H1 (cell line): ENCODE measurements at regions not wholly inside any gene's neighbourhood (a gene's known extent, or its start where the extent isn't known, plus 50 kb on each side); places are given as distances from the start of the nearest gene placed in this dataset.

ENCODE experiments used
- CTCF ChIA-PET: fragments of 300-600 bp; sonication (Branson Sonifier 250); formaldehyde crosslinking; loops from one replicate; lab custom pipeline; 2021; ENCODE audit not compliant: partially characterized antibody; lab: Charles Lee
- POLR2A ChIA-PET: fragments of 300-600 bp; sonication (Branson Sonifier 250); formaldehyde crosslinking; loops from one replicate; lab custom pipeline; 2021; ENCODE audit warnings: inconsistent platforms; ENCODE audit not compliant: partially characterized antibody; lab: Charles Lee
- DNase-seq, 2 experiments: peaks; one replicate each; pipeline versions ENCODE4 v3.0.0 to v3.0.0-alpha.2; 2010 to 2022; ENCODE audit warnings: low spot score in 2 of 2, low read depth in 1 of 2, mixed read lengths in 1 of 2
- FAIRE-seq: peaks from 2 replicates; lab custom pipeline; 2011; peaks lifted over from hg19 to GRCh38; lab: Jason Lieb, UNC
- H2AFZ ChIP-seq: 2 replicates; pipeline ENCODE4 v1.8.1; 2012; ENCODE audit warnings: low read length, inconsistent platforms
- H2AK5ac ChIP-seq: 2 replicates; pipeline ENCODE4 v1.6.1; 2013; ENCODE audit warnings: low read depth, low read length
- H2BK120ac ChIP-seq: replicated peaks from 2 replicates; pipeline ENCODE3; 2013; ENCODE audit warnings: low read depth, low read length, inconsistent platforms
- H2BK12ac ChIP-seq: 2 replicates; pipeline ENCODE4 v1.6.1; 2013; ENCODE audit warnings: low read depth, low read length
- H2BK15ac ChIP-seq: 2 replicates; pipeline ENCODE4 v1.6.1; 2013; ENCODE audit warnings: low read length
- H2BK20ac ChIP-seq: 2 replicates; pipeline ENCODE4 v1.6.1; 2013; ENCODE audit warnings: low read length
- H2BK5ac ChIP-seq: 2 replicates; pipeline ENCODE4 v1.6.1; 2013; ENCODE audit warnings: low read depth, low read length
- H3K14ac ChIP-seq: 2 replicates; pipeline ENCODE4 v1.6.1; 2013; ENCODE audit warnings: inconsistent platforms; ENCODE audit not compliant: insufficient read length
- H3K18ac ChIP-seq: 2 replicates; pipeline ENCODE4 v1.6.1; 2013; ENCODE audit warnings: low read length; ENCODE audit errors: extremely low read depth
- H3K23ac ChIP-seq: 2 replicates; pipeline ENCODE4 v1.6.1; 2013; ENCODE audit warnings: inconsistent platforms; ENCODE audit not compliant: insufficient read length
- H3K23me2 ChIP-seq: 2 replicates; pipeline ENCODE4 v1.6.1; 2013; ENCODE audit warnings: low read depth, low read length
- H3K27ac ChIP-seq: 2 replicates; pipeline ENCODE4 v1.6.1; 2011; ENCODE audit warnings: low read depth, low read length, inconsistent platforms
- H3K27me3 ChIP-seq, 4 experiments: replicated peaks in 1 of 4; 1 replicate in 1 of 4; 2 replicates in 3 of 4; pipeline versions ENCODE4 v1.6.1 to v1.8.1; 2011 to 2013; ENCODE audit warnings: low read length in 3 of 4, mild to moderate bottlenecking in 3 of 4, inconsistent platforms in 2 of 4, mixed read lengths in 2 of 4, moderate library complexity in 1 of 4; ENCODE audit not compliant: control insufficient read depth in 3 of 4, insufficient read depth in 3 of 4; ENCODE audit errors: extremely low read depth in 1 of 4
- H3K36me3 ChIP-seq, 4 experiments: 2 replicates each; pipeline versions ENCODE4 v1.6.1 to v1.8.1; 2011 to 2013; ENCODE audit warnings: mild to moderate bottlenecking in 4 of 4, low read length in 3 of 4, moderate library complexity in 2 of 4, control low read depth in 1 of 4, inconsistent platforms in 1 of 4; ENCODE audit not compliant: insufficient read depth in 4 of 4, control insufficient read depth in 2 of 4
- H3K4ac ChIP-seq: replicated peaks from 2 replicates; pipeline ENCODE3; 2013; ENCODE audit warnings: low read length, low read depth, mixed read lengths, inconsistent platforms; ENCODE audit not compliant: insufficient read length
- H3K4me1 ChIP-seq, 4 experiments: replicated peaks in 1 of 4; 1 replicate in 1 of 4; 2 replicates in 3 of 4; pipeline versions ENCODE4 v1.6.1 to v1.8.1; 2011 to 2013; ENCODE audit warnings: low read length in 3 of 4, inconsistent platforms in 2 of 4, mixed read lengths in 1 of 4; ENCODE audit not compliant: insufficient read depth in 4 of 4, control insufficient read depth in 3 of 4
- H3K4me2 ChIP-seq, 2 experiments: 2 replicates each; pipeline versions ENCODE4 v1.6.1 to v1.8.1; 2011 to 2013; ENCODE audit warnings: low read depth in 2 of 2, low read length in 2 of 2, control low read depth in 1 of 2, inconsistent platforms in 1 of 2, mild to moderate bottlenecking in 1 of 2; ENCODE audit not compliant: insufficient read depth in 1 of 2
- H3K4me3 ChIP-seq, 4 experiments: fragments of 200-600, 300-600 bp in 1 of 4; sonication (generic), shearing (Covaris generic), sonication (Bioruptor Twin) in 1 of 4; 2 replicates each; pipeline versions ENCODE4 v1.5.1 to v1.8.1; 2011 to 2016; ENCODE audit warnings: low read length in 4 of 4, low read depth in 3 of 4, control low read depth in 2 of 4, inconsistent platforms in 2 of 4, mild to moderate bottlenecking in 2 of 4, mixed read lengths in 1 of 4, moderate library complexity in 1 of 4; ENCODE audit not compliant: insufficient read depth in 2 of 4; ENCODE audit errors: extremely low read depth in 1 of 4
- H3K56ac ChIP-seq: replicated peaks from 2 replicates; pipeline ENCODE3; 2013; ENCODE audit warnings: low read depth, mild to moderate bottlenecking, mixed read lengths, low read length, inconsistent platforms; ENCODE audit not compliant: insufficient read length
- H3K79me1 ChIP-seq: 2 replicates; pipeline ENCODE4 v1.6.1; 2013; ENCODE audit warnings: low read depth, low read length, control low read depth
- H3K79me2 ChIP-seq, 2 experiments: 2 replicates each; pipeline versions ENCODE4 v1.6.1 to v1.8.1; 2012 to 2013; ENCODE audit warnings: low read length in 2 of 2, mild to moderate bottlenecking in 2 of 2, inconsistent platforms in 1 of 2; ENCODE audit not compliant: insufficient read depth in 2 of 2, control insufficient read depth in 1 of 2
- H3K9ac ChIP-seq, 4 experiments: replicated peaks in 1 of 4; 1 replicate in 1 of 4; 2 replicates in 3 of 4; pipeline versions ENCODE4 v1.6.1 to v1.8.1; 2011 to 2013; ENCODE audit warnings: low read depth in 3 of 4, low read length in 3 of 4, control low read depth in 2 of 4, mild to moderate bottlenecking in 2 of 4, moderate library complexity in 2 of 4, inconsistent platforms in 1 of 4; ENCODE audit errors: extremely low read depth in 1 of 4
- H3K9me3 ChIP-seq, 2 experiments: 2 replicates each; pipeline versions ENCODE4 v1.6.1 to v1.8.1; 2012 to 2013; ENCODE audit warnings: mild to moderate bottlenecking in 2 of 2, moderate library complexity in 2 of 2, control low read depth in 1 of 2, inconsistent platforms in 1 of 2, low read depth in 1 of 2, low read length in 1 of 2, mixed read lengths in 1 of 2; ENCODE audit not compliant: insufficient read depth in 2 of 2
- H4K20me1 ChIP-seq, 2 experiments: replicated peaks in 1 of 2; 2 replicates each; pipeline versions ENCODE3 to v1.8.1; 2011 to 2013; ENCODE audit warnings: inconsistent platforms in 2 of 2, low read length in 2 of 2, mild to moderate bottlenecking in 1 of 2; ENCODE audit not compliant: insufficient read depth in 2 of 2, control insufficient read depth in 1 of 2
- H4K5ac ChIP-seq: 2 replicates; pipeline ENCODE4 v1.6.1; 2013; ENCODE audit warnings: low read length, low read depth, mixed read lengths, inconsistent platforms; ENCODE audit not compliant: insufficient read length
- H4K8ac ChIP-seq: 2 replicates; pipeline ENCODE4 v1.8.0; 2013; ENCODE audit warnings: mild to moderate bottlenecking, moderate library complexity, low read length, inconsistent platforms; ENCODE audit not compliant: insufficient read depth; ENCODE audit errors: extremely low read depth
- H4K91ac ChIP-seq: replicated peaks from 2 replicates; pipeline ENCODE3; 2013; ENCODE audit warnings: low read length, mixed read lengths, inconsistent platforms; ENCODE audit not compliant: insufficient read length
- BACH1 ChIP-seq: IDR thresholded peaks from 2 replicates; pipeline ENCODE4 v1.6.1; 2012; ENCODE audit warnings: low read length, improper control_type of control experiment
- BCL11A ChIP-seq, 2 experiments: IDR thresholded peaks; one replicate each; pipeline ENCODE4 v1.6.1; 2011; ENCODE audit warnings: low read depth in 2 of 2, low read length in 2 of 2, mild to moderate bottlenecking in 2 of 2
- BRCA1 ChIP-seq: IDR thresholded peaks from 2 replicates; pipeline ENCODE4 v1.6.1; 2012; ENCODE audit warnings: low read depth, low read length, improper control_type of control experiment
- GABPA ChIP-seq: IDR thresholded peaks from 2 replicates; pipeline ENCODE4 v1.6.1; 2011; ENCODE audit warnings: mild to moderate bottlenecking, low read length, moderate library complexity, borderline replicate concordance; ENCODE audit not compliant: insufficient read depth
- HDAC2 ChIP-seq, 2 experiments: fragments of 300-600 bp in 1 of 2; sonication (generic) in 1 of 2; IDR thresholded peaks; 2 replicates each; pipeline ENCODE4 v1.6.1; 2011 to 2012; ENCODE audit warnings: low read depth in 2 of 2, low read length in 2 of 2, mild to moderate bottlenecking in 2 of 2, moderate library complexity in 2 of 2, borderline replicate concordance in 1 of 2, inconsistent platforms in 1 of 2
- RAD21 ChIP-seq, 2 experiments: IDR thresholded peaks in 1 of 2; conservative IDR thresholded peaks in 1 of 2; 2 replicates each; pipeline ENCODE4 v1.6.1; 2011; ENCODE audit warnings: low read depth in 2 of 2, low read length in 2 of 2, improper control_type of control experiment in 1 of 2, inconsistent platforms in 1 of 2, mild to moderate bottlenecking in 1 of 2, moderate library complexity in 1 of 2
- RXRA ChIP-seq: IDR thresholded peaks from 2 replicates; pipeline ENCODE4 v1.6.1; 2011; ENCODE audit warnings: low read depth, mild to moderate bottlenecking, low read length, moderate library complexity; ENCODE audit not compliant: insufficient read depth
- SP2 ChIP-seq: IDR thresholded peaks from 2 replicates; pipeline ENCODE4 v1.6.1; 2012; ENCODE audit warnings: mild to moderate bottlenecking, low read length, inconsistent platforms
- TBP ChIP-seq: IDR thresholded peaks from 2 replicates; pipeline ENCODE4 v1.6.1; 2011; ENCODE audit warnings: low read depth, low read length, improper control_type of control experiment
- TCF12 ChIP-seq: IDR thresholded peaks from 2 replicates; pipeline ENCODE4 v1.6.1; 2011; ENCODE audit warnings: low read depth, mild to moderate bottlenecking, low read length
- TF ChIP-seq, protein P1 (sequence below), 3 experiments: IDR thresholded peaks; 1 replicate in 2 of 3; 2 replicates in 1 of 3; pipeline versions ENCODE4 v1.5.1 to v1.6.1; 2011; ENCODE audit warnings: low read length in 3 of 3, mild to moderate bottlenecking in 3 of 3, inconsistent platforms in 2 of 3, low read depth in 1 of 3, moderate library complexity in 1 of 3; ENCODE audit not compliant: insufficient read depth in 1 of 3; ENCODE audit errors: control extremely low read depth in 1 of 3
- TF ChIP-seq, protein P2 (sequence below): IDR thresholded peaks from 2 replicates; pipeline ENCODE4 v1.6.1; 2011; ENCODE audit warnings: low read length, improper control_type of control experiment

DNA sequence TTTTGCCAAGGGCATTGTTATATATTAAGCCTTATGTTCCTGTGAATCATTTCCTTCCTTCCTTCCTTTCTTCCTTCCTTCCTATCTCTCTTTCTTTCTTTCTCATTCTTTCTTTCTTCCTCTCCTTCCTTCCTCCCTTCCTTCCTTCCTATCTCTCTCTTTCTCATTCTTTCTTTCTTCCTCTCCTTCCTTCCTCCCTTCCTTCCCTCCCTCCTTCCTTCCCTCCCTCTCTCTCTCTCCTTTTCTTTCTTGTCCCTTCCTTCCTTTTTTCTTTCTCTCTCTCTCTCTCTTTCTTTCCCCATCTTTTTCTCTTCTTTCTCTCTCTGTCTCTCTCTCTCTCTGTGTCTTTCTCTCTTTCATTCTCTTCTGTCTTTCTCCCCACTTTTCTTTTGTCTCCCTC lies 226.6 kb downstream of the ETNK1 start:
- DNase-seq (no peak), FAIRE-seq (no peak)
- Histone ChIP-seq H3K36me3 (no peaks in the 10 kb centered on the region), H4K5ac (no peak overlapping the region), H2BK20ac (no peak overlapping the region), H2AK5ac (no peak overlapping the region), H2BK12ac (no peak overlapping the region), H2AFZ (no peak overlapping the region), H3K27me3 (no peaks in the 10 kb centered on the region), H4K91ac (no peak overlapping the region), H3K9ac (no peak overlapping the region), H3K4ac (no peak overlapping the region), H3K18ac (no peak overlapping the region), H3K14ac (no peak overlapping the region), H4K20me1 (no peaks in the 10 kb centered on the region), H3K4me2 (no peak overlapping the region), H3K4me1 (peaks cover 0 to 7% (median 2%) of the 10 kb centered on the region in 4 experiments; a peak in 2 of 7 replicates), H3K79me2 (no peaks in the 10 kb centered on the region), H3K23ac (no peak overlapping the region), H2BK15ac (no peak overlapping the region), H3K4me3 (no peak overlapping the region), H3K56ac (no peak overlapping the region), H3K9me3 (no peaks in the 10 kb centered on the region), H3K79me1 (no peaks in the 10 kb centered on the region), H3K23me2 (no peaks in the 10 kb centered on the region), H4K8ac (no peak overlapping the region), H2BK5ac (no peak overlapping the region), H3K27ac (no peak overlapping the region), H2BK120ac (no peak overlapping the region)
- CTCF ChIA-PET, result no interaction called here
- POLR2A ChIA-PET, result no interaction called here
- TF ChIP-seq RAD21 (IDR thresholded peaks at IDR 0.05 in 1 of 2, conservative IDR thresholded peaks at IDR 0.05 in 1 of 2; ENCODE audit: low read depth in 2 of 2, low read length in 2 of 2) (no peak), BACH1 (no peak), RXRA (no peak), BCL11A (IDR thresholded peaks at IDR 0.05; ENCODE audit: low read depth in 2 of 2, low read length in 2 of 2) (no peak), GABPA (no peak), SP2 (no peak), BRCA1 (no peak), HDAC2 (IDR thresholded peaks at IDR 0.05; ENCODE audit: borderline replicate concordance in 1 of 2, low read depth in 2 of 2, low read length in 2 of 2) (no peak), TBP (no peak), TCF12 (no peak)
- TF ChIP-seq, protein P1, sequence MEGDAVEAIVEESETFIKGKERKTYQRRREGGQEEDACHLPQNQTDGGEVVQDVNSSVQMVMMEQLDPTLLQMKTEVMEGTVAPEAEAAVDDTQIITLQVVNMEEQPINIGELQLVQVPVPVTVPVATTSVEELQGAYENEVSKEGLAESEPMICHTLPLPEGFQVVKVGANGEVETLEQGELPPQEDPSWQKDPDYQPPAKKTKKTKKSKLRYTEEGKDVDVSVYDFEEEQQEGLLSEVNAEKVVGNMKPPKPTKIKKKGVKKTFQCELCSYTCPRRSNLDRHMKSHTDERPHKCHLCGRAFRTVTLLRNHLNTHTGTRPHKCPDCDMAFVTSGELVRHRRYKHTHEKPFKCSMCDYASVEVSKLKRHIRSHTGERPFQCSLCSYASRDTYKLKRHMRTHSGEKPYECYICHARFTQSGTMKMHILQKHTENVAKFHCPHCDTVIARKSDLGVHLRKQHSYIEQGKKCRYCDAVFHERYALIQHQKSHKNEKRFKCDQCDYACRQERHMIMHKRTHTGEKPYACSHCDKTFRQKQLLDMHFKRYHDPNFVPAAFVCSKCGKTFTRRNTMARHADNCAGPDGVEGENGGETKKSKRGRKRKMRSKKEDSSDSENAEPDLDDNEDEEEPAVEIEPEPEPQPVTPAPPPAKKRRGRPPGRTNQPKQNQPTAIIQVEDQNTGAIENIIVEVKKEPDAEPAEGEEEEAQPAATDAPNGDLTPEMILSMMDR (IDR thresholded peaks at IDR 0.05; ENCODE audit: control extremely low read depth in 1 of 3, insufficient read depth in 1 of 3, low read depth in 1 of 3, low read length in 3 of 3), result no peak
- TF ChIP-seq, protein P2, sequence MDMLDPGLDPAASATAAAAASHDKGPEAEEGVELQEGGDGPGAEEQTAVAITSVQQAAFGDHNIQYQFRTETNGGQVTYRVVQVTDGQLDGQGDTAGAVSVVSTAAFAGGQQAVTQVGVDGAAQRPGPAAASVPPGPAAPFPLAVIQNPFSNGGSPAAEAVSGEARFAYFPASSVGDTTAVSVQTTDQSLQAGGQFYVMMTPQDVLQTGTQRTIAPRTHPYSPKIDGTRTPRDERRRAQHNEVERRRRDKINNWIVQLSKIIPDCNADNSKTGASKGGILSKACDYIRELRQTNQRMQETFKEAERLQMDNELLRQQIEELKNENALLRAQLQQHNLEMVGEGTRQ, result no peak
